ENCODE measurements at regions not wholly inside any gene's neighbourhood (a gene's known extent, or its start where the extent isn't known, plus 50 kb on each side); places are given as distances from the start of the nearest gene placed in this dataset.
A peak's percentile ranks its signal among the peaks of the same experiment; 100 is the strongest.

DNA sequence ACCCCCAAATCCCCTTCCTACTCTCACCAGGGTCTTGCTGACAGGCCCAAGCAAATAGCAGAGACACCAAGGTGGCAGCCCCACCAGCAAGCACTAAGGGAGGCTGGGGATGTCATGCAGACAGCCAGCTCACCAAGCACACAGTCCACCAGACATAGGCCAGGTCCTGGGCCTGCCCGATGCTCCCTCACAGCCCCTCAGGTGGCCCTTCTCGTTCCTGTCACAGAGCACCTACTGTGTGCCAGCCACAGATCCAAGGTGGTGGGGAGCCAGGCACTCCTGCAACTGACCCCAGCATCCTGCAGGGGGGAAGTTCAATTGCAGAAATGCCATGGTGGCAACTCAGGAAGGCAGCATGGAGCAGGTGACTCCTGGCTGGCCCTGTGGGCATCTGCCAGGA is 60.5 kb upstream of the PNMA1 start:
- Mint-ChIP-seq H3K27ac (peak overlapping the region; percentile 71), H3K36me3 (peaks cover 2% of the 10 kb centered on the region), H3K27me3 (ENCODE audit: low read depth) (no peaks in the 10 kb centered on the region), H3K4me3 (no peak overlapping the region), H3K4me1 (peaks cover 48% of the 10 kb centered on the region), H3K9me3 (no peaks in the 10 kb centered on the region)
- TF ChIP-seq, protein P1, sequence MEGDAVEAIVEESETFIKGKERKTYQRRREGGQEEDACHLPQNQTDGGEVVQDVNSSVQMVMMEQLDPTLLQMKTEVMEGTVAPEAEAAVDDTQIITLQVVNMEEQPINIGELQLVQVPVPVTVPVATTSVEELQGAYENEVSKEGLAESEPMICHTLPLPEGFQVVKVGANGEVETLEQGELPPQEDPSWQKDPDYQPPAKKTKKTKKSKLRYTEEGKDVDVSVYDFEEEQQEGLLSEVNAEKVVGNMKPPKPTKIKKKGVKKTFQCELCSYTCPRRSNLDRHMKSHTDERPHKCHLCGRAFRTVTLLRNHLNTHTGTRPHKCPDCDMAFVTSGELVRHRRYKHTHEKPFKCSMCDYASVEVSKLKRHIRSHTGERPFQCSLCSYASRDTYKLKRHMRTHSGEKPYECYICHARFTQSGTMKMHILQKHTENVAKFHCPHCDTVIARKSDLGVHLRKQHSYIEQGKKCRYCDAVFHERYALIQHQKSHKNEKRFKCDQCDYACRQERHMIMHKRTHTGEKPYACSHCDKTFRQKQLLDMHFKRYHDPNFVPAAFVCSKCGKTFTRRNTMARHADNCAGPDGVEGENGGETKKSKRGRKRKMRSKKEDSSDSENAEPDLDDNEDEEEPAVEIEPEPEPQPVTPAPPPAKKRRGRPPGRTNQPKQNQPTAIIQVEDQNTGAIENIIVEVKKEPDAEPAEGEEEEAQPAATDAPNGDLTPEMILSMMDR (IDR thresholded peaks at IDR 0.05; ENCODE audit: unreplicated experiment): no peak
- no peak for DNase-seq (ENCODE audit: low spot score in 2 of 2, unreplicated experiment in 2 of 2)

DNA sequence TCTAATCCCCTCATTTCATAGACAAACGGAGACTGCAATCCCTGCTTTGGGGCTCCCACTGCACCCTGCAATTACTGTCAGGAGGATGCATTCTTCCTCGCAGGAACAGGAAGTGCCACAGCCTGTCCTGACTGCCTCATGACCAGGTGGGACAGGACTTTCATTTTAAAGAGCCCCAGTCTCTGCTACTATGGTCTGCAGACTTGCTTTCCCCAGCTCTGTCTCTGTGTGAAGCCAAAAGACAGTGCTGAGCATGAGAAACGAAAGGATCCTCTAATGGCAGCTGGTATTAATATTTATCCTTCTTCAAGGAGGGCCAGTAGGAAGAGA is 60.0 kb upstream of the PNMA1 start:
- Mint-ChIP-seq H3K4me3 (no peak overlapping the region), H3K36me3 (peaks cover 2% of the 10 kb centered on the region), H3K4me1 (peaks cover 48% of the 10 kb centered on the region), H3K27ac (peak overlapping the region; percentile 71), H3K9me3 (no peaks in the 10 kb centered on the region), H3K27me3 (ENCODE audit: low read depth) (no peaks in the 10 kb centered on the region)
- TF ChIP-seq, protein P1 (IDR thresholded peaks at IDR 0.05; ENCODE audit: unreplicated experiment): no peak
- DNase-seq (ENCODE audit: low spot score in 2 of 2, unreplicated experiment in 2 of 2): no peak

DNA sequence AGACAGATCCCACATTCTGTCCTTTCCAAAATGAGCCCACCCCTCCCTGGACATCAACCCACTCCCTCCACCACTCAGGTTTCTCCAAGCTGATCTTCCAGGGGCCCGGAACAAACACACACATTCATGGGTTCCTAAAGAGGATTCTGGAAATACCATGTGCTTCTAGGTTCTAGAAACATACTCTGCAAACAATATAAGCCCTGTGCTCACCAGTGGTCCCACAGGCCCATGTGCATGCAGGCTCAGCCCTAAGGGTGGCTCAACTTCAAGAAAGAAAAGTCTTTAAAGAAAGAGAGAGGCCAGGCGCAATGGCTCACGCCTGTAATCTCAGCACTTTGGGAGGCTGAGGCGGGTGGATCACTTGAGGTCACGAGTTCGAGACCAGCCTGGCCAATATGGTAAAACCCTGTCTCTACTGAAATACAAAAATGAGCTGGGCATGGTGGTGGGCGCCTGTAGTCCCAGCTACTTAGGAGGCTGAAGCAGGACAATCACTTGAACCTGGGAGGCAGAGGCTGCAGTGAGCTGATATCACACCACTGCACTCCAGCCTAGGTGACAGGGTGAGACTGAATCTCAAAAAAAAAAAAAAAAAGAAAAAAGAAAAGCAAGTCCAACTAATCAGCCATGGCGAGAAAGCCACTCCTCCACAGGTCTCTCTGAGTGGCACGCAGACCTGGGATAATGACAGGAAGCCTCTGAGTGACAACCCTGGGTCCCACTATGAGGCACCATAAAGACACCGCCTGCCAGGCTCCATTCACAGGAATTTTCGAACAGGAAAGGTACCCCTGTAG is 59.5 kb upstream of the PNMA1 start:
- no peak for DNase-seq (ENCODE audit: low spot score in 2 of 2, unreplicated experiment in 2 of 2)
- no peaks in the 10 kb centered on the region for H3K27me3 Mint-ChIP-seq (ENCODE audit: low read depth)
- peak overlapping the region; percentile 71 for H3K27ac Mint-ChIP-seq
- no peak overlapping the region for H3K4me3 Mint-ChIP-seq
- no peaks in the 10 kb centered on the region for H3K9me3 Mint-ChIP-seq
- TF ChIP-seq, protein P1 (IDR thresholded peaks at IDR 0.05; ENCODE audit: unreplicated experiment): no peak
- H3K4me1 Mint-ChIP-seq: peaks cover 54% of the 10 kb centered on the region
- no peaks in the 10 kb centered on the region for H3K36me3 Mint-ChIP-seq

DNA sequence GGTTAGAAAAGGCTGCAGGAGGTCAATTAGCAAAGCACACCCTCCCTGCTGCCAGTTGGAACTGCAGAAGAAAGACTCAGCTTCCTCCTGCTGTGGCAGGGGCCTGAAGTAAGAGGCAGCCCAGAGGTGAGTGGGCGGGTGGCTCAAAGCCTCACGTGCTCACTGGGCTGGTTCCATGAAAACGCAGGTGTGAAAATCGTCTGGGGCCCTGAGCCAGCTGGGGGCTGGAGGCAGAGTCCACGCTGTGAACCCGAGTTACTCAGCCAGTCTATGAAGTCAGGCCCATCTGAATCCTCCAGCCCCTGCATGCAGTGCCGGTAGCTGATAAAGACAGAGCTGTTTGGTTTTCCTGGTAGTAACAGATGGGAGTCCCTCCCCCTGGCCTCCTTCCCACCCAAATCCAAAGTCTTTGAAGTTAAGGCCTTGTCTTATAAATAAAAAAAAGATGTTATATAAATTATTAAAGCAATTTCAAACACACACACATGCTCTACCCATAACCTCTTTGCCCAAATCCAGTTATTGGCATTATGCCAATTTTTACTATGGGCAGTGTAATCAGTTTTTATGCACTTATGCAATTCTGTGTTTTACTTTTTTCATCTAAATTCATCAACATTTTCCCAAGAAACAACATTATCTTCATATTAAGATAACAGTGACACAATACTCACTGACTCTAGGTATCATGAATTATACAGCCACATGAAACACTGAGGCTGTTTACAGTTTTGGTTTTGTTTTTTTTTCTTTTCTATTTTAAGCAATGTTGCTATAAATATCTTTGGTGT is 57.9 kb upstream of the PNMA1 start:
- H3K9me3 Mint-ChIP-seq: no peaks in the 10 kb centered on the region
- TF ChIP-seq, protein P1 (IDR thresholded peaks at IDR 0.05; ENCODE audit: unreplicated experiment): no peak
- no peaks in the 10 kb centered on the region for H3K27me3 Mint-ChIP-seq (ENCODE audit: low read depth)
- H3K36me3 Mint-ChIP-seq: no peaks in the 10 kb centered on the region
- peaks cover 48% of the 10 kb centered on the region for H3K4me1 Mint-ChIP-seq
- peak overlapping the region; percentile 95 for H3K27ac Mint-ChIP-seq
- no peak overlapping the region for H3K4me3 Mint-ChIP-seq
- DNase-seq (ENCODE audit: low spot score in 2 of 2, unreplicated experiment in 2 of 2): peak; percentile 36 to 76

DNA sequence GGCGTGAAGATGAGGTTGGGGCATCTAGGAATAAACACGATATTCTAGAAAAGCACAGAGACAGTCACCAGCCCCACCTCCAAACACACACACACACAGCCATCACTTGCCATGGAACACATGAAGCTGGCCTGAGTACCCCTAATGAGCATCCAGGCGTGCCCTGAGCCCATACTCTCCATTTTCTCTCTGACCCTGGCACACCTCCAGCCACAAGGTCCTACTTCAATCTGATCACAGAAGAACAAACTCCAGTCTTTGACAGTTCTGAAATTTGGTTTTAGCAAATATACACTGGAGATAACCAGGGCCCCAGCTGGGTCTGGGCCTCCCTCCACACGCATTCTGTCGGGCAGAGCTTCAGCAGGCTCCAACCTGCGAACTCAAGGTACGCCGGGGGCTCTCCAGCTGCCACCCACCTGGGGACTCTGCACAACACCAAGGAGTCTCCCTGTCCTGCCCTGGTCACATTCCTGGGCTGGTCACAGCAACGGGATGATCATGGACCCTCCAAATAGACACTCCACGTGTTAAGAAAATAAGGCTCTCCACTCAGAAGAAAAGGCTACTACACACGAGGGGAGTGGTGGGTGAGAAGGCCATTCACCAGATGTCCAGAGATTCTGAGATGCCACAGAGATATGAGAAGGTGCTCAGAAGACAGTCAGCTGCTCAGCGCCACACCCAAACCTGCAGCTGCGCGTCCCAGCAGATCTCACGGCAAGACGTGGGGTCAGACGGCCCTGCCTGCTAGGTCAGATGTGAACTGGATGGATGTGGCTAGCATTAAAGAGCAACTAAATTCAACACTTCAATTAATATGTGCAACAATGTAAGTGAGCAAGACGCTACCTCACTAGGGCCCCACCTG is 57.0 kb upstream of the PNMA1 start:
- Mint-ChIP-seq H3K4me1 (peaks cover 48% of the 10 kb centered on the region), H3K36me3 (no peaks in the 10 kb centered on the region), H3K9me3 (no peaks in the 10 kb centered on the region), H3K27ac (peak overlapping the region; percentile 94), H3K27me3 (ENCODE audit: low read depth) (no peaks in the 10 kb centered on the region), H3K4me3 (peak overlapping the region; percentile 6)
- TF ChIP-seq, protein P1 (IDR thresholded peaks at IDR 0.05; ENCODE audit: unreplicated experiment): no peak
- no peak for DNase-seq (ENCODE audit: low spot score in 2 of 2, unreplicated experiment in 2 of 2)
